ENCODE measurements at regions not wholly inside any gene's neighbourhood (a gene's known extent, or its start where the extent isn't known, plus 50 kb on each side); places are given as distances from the start of the nearest gene placed in this dataset.
A peak's percentile ranks its signal among the peaks of the same experiment; 100 is the strongest.

DNA sequence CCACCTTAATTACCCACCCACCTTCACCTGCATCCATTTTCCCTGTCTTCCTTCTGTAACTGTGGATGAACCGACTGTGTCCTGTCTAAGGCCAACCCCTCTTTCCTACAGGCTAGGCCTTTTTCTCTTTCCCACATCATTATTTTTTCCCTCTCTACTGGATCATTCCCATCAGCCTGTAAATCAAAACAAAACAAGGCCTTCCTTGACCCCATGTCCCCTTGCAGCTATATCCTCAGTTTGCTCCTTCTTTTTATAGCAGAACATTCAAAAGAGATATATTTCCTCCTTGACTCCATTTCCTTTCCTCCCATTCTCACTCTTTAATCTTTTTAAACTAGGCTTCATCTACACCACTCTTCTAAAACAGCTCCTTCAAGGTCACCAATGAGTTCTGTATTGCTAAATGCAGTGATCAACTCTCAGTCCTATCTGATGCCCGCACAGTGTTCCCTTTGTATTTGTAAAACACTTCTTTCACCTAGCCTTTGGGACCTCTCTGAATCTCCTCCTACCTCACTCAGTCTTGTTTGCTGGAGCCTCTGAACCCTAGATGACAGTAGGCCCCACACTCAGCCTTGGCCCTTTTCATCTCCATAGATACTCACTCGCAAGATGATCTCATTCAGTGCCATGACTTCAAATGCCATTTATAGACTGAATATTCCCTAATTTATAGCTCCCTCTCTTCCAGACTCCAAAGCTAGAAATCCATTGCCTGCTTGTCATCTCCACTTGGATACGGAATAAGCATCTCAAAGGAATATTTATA, 55.7 kb downstream of the CXCR4 start:
- no peak for DNase-seq

GRCh38 chr2:136060416-136060815, 57.5 kb downstream of the CXCR4 start:
- no peak for DNase-seq

DNA sequence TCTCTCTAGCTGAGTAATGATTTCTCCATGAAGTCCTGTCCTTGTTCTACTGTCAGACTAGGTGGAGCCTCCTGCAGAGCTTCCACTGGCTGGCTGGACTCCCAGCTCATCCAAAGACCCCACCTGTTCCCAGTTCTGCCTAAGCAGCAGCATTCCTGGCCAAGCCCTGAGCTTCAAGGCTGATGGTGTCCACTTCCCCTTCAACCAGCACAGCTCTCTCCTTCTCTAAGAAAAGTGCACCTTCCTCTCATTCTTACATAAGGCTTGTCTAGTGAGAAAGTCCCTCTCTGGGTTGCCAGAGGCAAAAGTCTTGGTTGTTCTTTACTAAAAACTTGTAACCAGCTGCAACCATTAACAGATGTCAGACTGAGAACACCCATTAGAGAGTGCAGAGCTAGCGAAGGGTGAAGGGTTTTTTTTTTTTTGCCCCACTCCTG, 58.9 kb downstream of the CXCR4 start:
- DNase-seq = no peak

GRCh38 chr2:136058262-136058661, 59.7 kb downstream of the CXCR4 start:
- no peak for DNase-seq

DNA sequence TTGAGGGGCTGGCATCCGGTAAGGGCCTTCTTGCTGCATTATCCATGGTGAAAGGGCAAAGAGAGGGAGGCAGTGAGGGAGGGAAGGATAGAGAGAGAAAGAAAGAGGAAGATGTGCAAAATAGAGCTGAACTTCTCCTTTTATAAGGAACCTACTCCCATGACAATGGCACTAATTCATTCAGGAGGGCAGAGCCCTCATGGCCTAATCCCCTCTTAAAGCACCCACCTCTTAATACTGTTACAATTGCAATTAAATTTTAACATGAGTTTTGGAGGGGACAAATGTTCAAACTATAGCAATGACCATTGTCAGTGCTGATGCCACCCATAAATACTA, 60.2 kb downstream of the CXCR4 start:
- no peak for DNase-seq

DNA sequence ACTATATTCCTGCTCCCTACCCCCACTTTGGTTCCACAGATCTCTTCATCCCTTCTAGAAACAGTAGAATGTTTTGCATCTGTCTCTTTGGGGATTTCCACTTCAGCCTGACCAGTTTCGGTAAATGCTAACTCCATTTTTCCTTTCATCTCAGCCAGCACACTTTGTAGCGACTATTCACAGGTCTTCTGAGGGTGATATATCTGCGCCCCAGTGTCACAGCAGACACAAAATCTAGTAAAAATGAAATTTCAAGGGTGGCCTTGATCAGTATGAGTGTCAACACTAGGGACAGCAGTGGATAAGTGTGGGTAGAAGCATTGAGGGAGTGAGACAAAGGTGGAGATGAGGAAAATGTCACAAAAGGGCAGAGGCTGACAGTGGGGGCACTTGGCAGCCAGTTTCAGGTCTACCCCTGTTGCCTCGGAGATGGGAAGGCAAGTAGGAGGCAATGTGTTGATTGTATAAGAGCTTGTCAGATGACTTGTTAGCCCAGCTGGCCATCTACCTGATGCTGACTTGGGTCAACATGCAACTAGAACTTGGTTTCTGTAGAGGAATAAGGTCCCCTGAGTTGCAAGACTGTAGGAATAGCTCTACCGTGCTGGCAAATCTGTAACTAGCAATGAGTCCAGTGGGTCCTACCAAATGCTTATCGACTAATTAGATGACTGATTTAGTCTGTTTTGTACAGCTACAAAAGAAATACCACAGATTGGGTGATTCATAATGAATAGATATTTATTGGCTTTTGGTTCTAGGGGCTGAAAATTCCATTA, 60.7 kb downstream of the CXCR4 start:
- DNase-seq = peak; percentile 76

- peak; percentile 86 for DNase-seq
Observed at GRCh38 chr2:136055929-136056688, 61.8 kb downstream of the CXCR4 start.

- peak; percentile 22 for DNase-seq
Observed at GRCh38 chr2:136054856-136055255, 63.1 kb downstream of the CXCR4 start.

GRCh38 chr2:136052369-136053362, 65.3 kb downstream of the CXCR4 start:
- DNase-seq = peak; percentile 69

DNA sequence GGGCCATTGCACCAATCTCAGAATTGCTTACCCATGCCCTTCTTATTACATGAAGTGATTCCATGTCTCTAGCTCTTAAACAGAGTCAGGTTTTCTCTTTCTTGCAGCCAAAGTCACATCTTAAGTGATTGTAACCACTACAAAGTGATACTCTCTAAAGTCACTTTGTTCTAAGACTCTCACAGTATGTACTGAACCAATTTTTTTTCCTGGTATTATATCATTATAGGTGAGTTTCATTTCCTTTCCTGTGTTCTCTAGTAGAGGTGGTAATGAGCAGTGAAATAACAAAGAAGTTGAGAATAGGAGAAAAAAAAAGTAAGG, 66.3 kb upstream of the DARS1 start:
- peak; percentile 66 for DNase-seq

- DNase-seq = peak; percentile 22
Observed at GRCh38 chr2:136051001-136051724, 65.7 kb upstream of the DARS1 start.

DNA sequence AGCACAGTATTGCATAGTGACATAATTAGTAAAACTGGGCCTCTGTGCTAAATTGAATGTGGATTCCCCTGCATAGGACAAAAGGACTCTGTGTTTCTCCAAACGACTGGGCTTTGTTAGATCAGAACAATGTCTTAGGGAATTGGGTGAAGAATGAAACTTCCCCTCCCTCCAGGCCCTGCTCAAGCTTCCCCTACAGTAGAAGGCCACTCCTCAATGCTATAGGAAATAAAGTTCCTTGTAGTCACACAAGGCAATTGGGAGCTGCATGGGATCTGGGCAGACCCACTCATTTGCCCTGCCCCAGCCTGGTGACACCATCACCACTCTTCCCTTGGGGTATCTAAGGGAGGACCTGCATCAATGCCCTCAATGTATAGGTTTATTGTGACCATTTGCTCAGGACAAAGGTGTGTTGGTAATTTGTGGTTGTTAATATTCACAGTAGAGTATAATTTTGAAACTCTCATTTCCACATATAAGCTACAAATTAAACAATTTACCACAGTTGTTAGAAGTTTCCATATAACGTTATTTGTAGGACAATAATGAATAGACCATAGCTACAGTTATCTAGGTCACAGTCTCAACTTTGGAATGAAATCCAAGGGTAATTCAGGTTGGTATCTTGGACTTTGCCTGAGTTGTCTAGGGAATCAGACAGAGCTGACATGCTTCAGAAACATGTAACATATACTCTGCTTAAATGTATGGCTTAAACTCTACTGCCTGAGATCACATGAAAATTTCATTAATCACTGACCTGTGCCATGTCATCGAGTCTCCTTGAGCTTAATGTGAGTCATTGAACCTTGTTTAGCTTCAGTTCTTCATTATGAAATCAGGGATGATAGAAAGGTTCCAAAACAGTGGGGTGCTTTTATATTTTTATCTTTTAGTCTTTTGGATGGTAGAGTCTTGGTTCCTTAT, 64.8 kb upstream of the DARS1 start:
- DNase-seq = no peak

GRCh38 chr2:136049011-136049742, 63.8 kb upstream of the DARS1 start:
- peak; percentile 47 for DNase-seq

DNA sequence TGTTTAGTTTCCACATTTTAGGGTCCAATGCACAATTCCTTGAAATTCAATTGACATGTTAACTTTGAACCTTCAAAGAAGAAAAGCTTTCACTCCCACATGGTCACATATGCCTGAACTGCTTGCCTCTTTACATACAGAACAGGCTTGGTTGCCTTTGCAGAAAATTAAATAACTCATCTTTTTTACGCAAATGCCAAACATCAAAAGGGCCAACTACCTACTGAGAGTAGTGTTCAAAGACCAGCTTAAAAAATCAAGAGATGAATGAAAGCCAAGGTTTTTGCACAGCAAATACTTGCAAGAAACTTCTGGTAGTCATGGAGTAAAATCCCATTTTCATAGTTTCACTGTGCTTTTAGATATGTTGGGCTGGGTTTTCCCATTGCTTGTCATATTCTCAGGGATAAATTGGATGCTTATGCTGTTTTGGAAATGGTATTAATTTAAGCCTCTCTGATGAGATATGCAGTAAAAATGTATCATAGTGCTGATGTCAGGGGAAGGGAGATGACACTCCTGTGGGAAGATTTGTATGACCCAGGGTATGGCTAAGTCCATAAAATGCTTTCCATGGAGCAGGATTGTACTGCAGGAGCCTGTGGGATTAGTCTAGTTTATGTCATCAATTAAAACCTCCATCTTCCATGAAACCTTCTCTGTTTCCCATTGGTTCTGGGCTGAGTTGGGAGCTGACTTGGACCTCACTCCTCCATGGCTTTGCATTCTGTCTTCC, 60.6 kb upstream of the DARS1 start:
- DNase-seq = no peak

- DNase-seq = no peak
Observed at GRCh38 chr2:136045344-136045743, 59.9 kb upstream of the DARS1 start.
